HCT116 (cell line): ENCODE measurements at regions not wholly inside any gene's neighbourhood (a gene's known extent, or its start where the extent isn't known, plus 50 kb on each side); places are given as distances from the start of the nearest gene placed in this dataset.

ENCODE experiments used
- ATAC-seq: fragments of 200-7000 bp; cut with Tn5 transposase; 2 replicates; pipeline ENCODE4 v1.9.1; 2020; ENCODE audit warnings: mild to moderate bottlenecking, moderate library complexity
- BruUV-seq: library from RNA; stranded (reverse); fragments of 400-500 nt; replicated peaks from 2 replicates; lab custom pipeline; 2021; lab: Mats Ljungman, UMichigan
- CTCF ChIA-PET: fragments of 300-600 bp; sonication (Branson Sonifier 250); formaldehyde crosslinking; loops from one replicate; lab custom pipeline; 2021; ENCODE audit warnings: antibody characterized with exemption; lab: Charles Lee
- POLR2A ChIA-PET: fragments of 300-600, 350-600 bp; sonication (Branson Sonifier 250); formaldehyde crosslinking; loops from one replicate; lab custom pipeline; 2021; ENCODE audit warnings: antibody characterized with exemption; lab: Charles Lee
- RAD21 ChIA-PET, 2 experiments: fragments of 300-600 bp; sonication (Branson Sonifier 250); formaldehyde crosslinking; loops; one replicate each; lab custom pipeline; 2023; ENCODE audit warnings: low total read pairs in 2 of 2; ENCODE audit not compliant: uncharacterized antibody in 2 of 2, unreplicated experiment in 2 of 2, low non-redundant PET in 1 of 2; lab: Charles Lee
- DNase-seq: peaks from one replicate; pipeline ENCODE4 v3.0.0-alpha.2; 2010; ENCODE audit warnings: low read depth, low spot score
- H2AFZ ChIP-seq: fragments of 200-600 bp; shearing (Covaris generic), sonication (generic); 2 replicates; pipeline ENCODE4 v1.6.1; 2017; ENCODE audit warnings: low read depth, mixed run types, mixed read lengths, antibody characterized with exemption, low read length; ENCODE audit not compliant: poor library complexity, severe bottlenecking
- H3K27ac ChIP-seq: 2 replicates; pipeline ENCODE4 v1.5.1; 2012; ENCODE audit warnings: low read depth, low read length
- H3K27me3 ChIP-seq: fragments of 200-600 bp; sonication (generic); 2 replicates; pipeline ENCODE4 v1.6.1; 2016; ENCODE audit warnings: mixed run types, low read length, mixed read lengths; ENCODE audit not compliant: insufficient read depth
- H3K36me3 ChIP-seq, 2 experiments: fragments of 200-500 bp in 1 of 2; fragments of 200-600 bp in 1 of 2; sonication (Bioruptor generic) in 1 of 2; sonication (generic) in 1 of 2; 2 replicates each; pipeline versions ENCODE4 v1.5.1 to v1.6.1; 2014 to 2016; ENCODE audit warnings: low read length in 2 of 2, inconsistent platforms in 1 of 2, mixed read lengths in 1 of 2, mixed run types in 1 of 2; ENCODE audit not compliant: insufficient read depth in 2 of 2, control insufficient read depth in 1 of 2
- H3K4me1 ChIP-seq, 2 experiments: fragments of 200-600 bp in 1 of 2; sonication (generic) in 1 of 2; 2 replicates each; pipeline versions ENCODE4 v1.5.1 to v1.6.1; 2012 to 2017; ENCODE audit warnings: low read length in 2 of 2, inconsistent platforms in 1 of 2, mild to moderate bottlenecking in 1 of 2, mixed read lengths in 1 of 2, mixed run types in 1 of 2, moderate library complexity in 1 of 2; ENCODE audit not compliant: insufficient read depth in 2 of 2, control insufficient read depth in 1 of 2
- H3K4me2 ChIP-seq: fragments of 200-600 bp; sonication (generic); 2 replicates; pipeline ENCODE4 v1.6.1; 2017; ENCODE audit warnings: mixed run types, low read length, mixed read lengths
- H3K4me3 ChIP-seq, 2 experiments: fragments of 200-600 bp in 1 of 2; sonication (generic) in 1 of 2; replicated peaks in 1 of 2; 2 replicates each; pipeline ENCODE4 v1.5.1; 2011 to 2016; ENCODE audit warnings: low read length in 2 of 2, control low read depth in 1 of 2, low read depth in 1 of 2, mild to moderate bottlenecking in 1 of 2, mixed read lengths in 1 of 2, mixed run types in 1 of 2
- H3K79me2 ChIP-seq: fragments of 200-600 bp; sonication (generic); 2 replicates; pipeline ENCODE4 v1.6.1; 2017; ENCODE audit warnings: mild to moderate bottlenecking, mixed run types, low read length, moderate library complexity, mixed read lengths; ENCODE audit not compliant: insufficient read depth
- H3K9ac ChIP-seq: fragments of 200-600 bp; sonication (generic); 2 replicates; pipeline ENCODE4 v1.6.1; 2016; ENCODE audit warnings: low read length, mixed read lengths
- H3K9me2 ChIP-seq: fragments of 200-600 bp; sonication (generic), shearing (Covaris generic); 2 replicates; pipeline ENCODE4 v1.6.1; 2017; ENCODE audit warnings: mixed run types, mild to moderate bottlenecking, moderate library complexity; ENCODE audit not compliant: insufficient read depth
- H3K9me3 ChIP-seq, 2 experiments: fragments of 200-500 bp in 1 of 2; fragments of 200-600 bp in 1 of 2; sonication (Bioruptor generic) in 1 of 2; sonication (generic) in 1 of 2; 2 replicates each; pipeline ENCODE4 v1.6.1; 2014 to 2017; ENCODE audit warnings: low read length in 2 of 2, mixed read lengths in 2 of 2, inconsistent platforms in 1 of 2, low read depth in 1 of 2, mild to moderate bottlenecking in 1 of 2, mixed run types in 1 of 2, moderate library complexity in 1 of 2; ENCODE audit not compliant: control insufficient read depth in 1 of 2, insufficient read depth in 1 of 2
- H4K20me1 ChIP-seq: fragments of 200-600 bp; sonication (generic), shearing (Covaris generic); 2 replicates; pipeline ENCODE4 v1.6.1; 2017; ENCODE audit warnings: mixed run types, mild to moderate bottlenecking, moderate library complexity; ENCODE audit not compliant: insufficient read depth
- ATF3 ChIP-seq: IDR thresholded peaks from 2 replicates; pipeline ENCODE4 v1.6.1; 2012
- CBX3 ChIP-seq: IDR thresholded peaks from 2 replicates; pipeline ENCODE4 v1.6.1; 2012; ENCODE audit warnings: low read depth
- CEBPB ChIP-seq: IDR thresholded peaks from 2 replicates; pipeline ENCODE4 v1.6.1; 2012; ENCODE audit warnings: low read depth
- ELF1 ChIP-seq: IDR thresholded peaks from 2 replicates; pipeline ENCODE4 v1.6.1; 2012; ENCODE audit warnings: low read depth, borderline replicate concordance
- EZH2 ChIP-seq: fragments of 200-600 bp; sonication (generic); IDR thresholded peaks from 2 replicates; pipeline ENCODE4 v1.6.1; 2017; ENCODE audit warnings: antibody characterized with exemption, mixed run types
- EZH2phosphoT487 ChIP-seq: fragments of 200-600 bp; IDR thresholded peaks from 2 replicates; pipeline ENCODE4 v1.6.1; 2018; ENCODE audit warnings: antibody characterized with exemption, borderline replicate concordance
- JUND ChIP-seq: IDR thresholded peaks from 2 replicates; pipeline ENCODE4 v1.6.1; 2012
- MAX ChIP-seq: IDR thresholded peaks from 2 replicates; pipeline ENCODE4 v1.6.1; 2012
- POLR2A ChIP-seq: IDR thresholded peaks from 2 replicates; pipeline ENCODE4 v1.7.0; 2011; ENCODE audit warnings: borderline replicate concordance; ENCODE audit not compliant: insufficient read depth, insufficient read length; ENCODE audit errors: extremely low read depth
- POLR2AphosphoS5 ChIP-seq: IDR thresholded peaks from 2 replicates; pipeline ENCODE4 v1.6.1; 2011; ENCODE audit warnings: mild to moderate bottlenecking, low read depth, low read length, moderate library complexity
- RAD21 ChIP-seq: IDR thresholded peaks from 2 replicates; pipeline ENCODE4 v1.6.1; 2012; ENCODE audit warnings: low read depth, mild to moderate bottlenecking
- REST ChIP-seq: IDR thresholded peaks from 2 replicates; pipeline ENCODE4 v1.6.1; 2012; ENCODE audit warnings: low read depth
- SIN3A ChIP-seq: IDR thresholded peaks from 2 replicates; pipeline ENCODE4 v1.6.1; 2012; ENCODE audit warnings: low read depth
- SP1 ChIP-seq: IDR thresholded peaks from 2 replicates; pipeline ENCODE4 v1.6.1; 2012; ENCODE audit warnings: low read depth
- SRF ChIP-seq: IDR thresholded peaks from 2 replicates; pipeline ENCODE4 v1.6.1; 2012; ENCODE audit warnings: low read depth
- TCF7L2 ChIP-seq: IDR thresholded peaks from 2 replicates; pipeline ENCODE4 v1.7.0; 2011; ENCODE audit warnings: borderline replicate concordance, inconsistent platforms; ENCODE audit not compliant: insufficient read depth, insufficient read length; ENCODE audit errors: extremely low read depth
- ZBTB33 ChIP-seq: IDR thresholded peaks from 2 replicates; pipeline ENCODE4 v1.6.1; 2011; ENCODE audit warnings: mild to moderate bottlenecking, low read length, moderate library complexity; ENCODE audit not compliant: insufficient replicate concordance; ENCODE audit errors: extremely low read depth
- ZFX ChIP-seq: fragments of 450-650 bp; IDR thresholded peaks from 2 replicates; pipeline ENCODE4 v1.6.1; 2017
- ZNF274 ChIP-seq: fragments of 200-500 bp; sonication (Bioruptor generic); IDR thresholded peaks from 2 replicates; pipeline ENCODE4 v1.6.1; 2014; ENCODE audit warnings: mild to moderate bottlenecking, low read depth, low read length, inconsistent platforms
- intact Hi-C: fragments of 100-400 bp; cut with micrococcal nuclease; formaldehyde crosslinking; loops from 2 replicates; pipeline ENCODE4 v1.10.0; 2022

GRCh38 chr3:43169987-43170386 lies 64.1 kb upstream of the POMGNT2 start:
- no peaks in the 10 kb centered on the region for H3K79me2 ChIP-seq
- no peak overlapping the region for H3K4me3 ChIP-seq
- no peak overlapping the region for H3K27ac ChIP-seq
- RAD21 ChIA-PET: no interaction called here
- TF ChIP-seq POLR2A (no peak), RAD21 (no peak), TCF7L2 (no peak), SRF (no peak), MAX (no peak), REST (no peak), CBX3 (no peak), ZBTB33 (no peak), SIN3A (no peak), EZH2phosphoT487 (no peak), ZFX (no peak), ELF1 (no peak), ATF3 (no peak), ZNF274 (no peak), JUND (no peak), CEBPB (no peak), POLR2AphosphoS5 (no peak), EZH2 (no peak), SP1 (no peak)
- DNase-seq (no peak), ATAC-seq (no peak)
- H3K27me3 ChIP-seq: no peaks in the 10 kb centered on the region
- peaks cover 0 to 14% of the 10 kb centered on the region in 2 experiments; a peak in 2 of 4 replicates for H3K9me3 ChIP-seq
- H3K4me2 ChIP-seq: no peak overlapping the region
- POLR2A ChIA-PET: no interaction called here
- no peaks in the 10 kb centered on the region for H3K36me3 ChIP-seq
- no peak overlapping the region for H2AFZ ChIP-seq
- CTCF ChIA-PET: no interaction called here
- BruUV-seq: no TSS peak
- no peak overlapping the region for H3K9ac ChIP-seq
- H3K9me2 ChIP-seq: no peaks in the 10 kb centered on the region
- H4K20me1 ChIP-seq: no peaks in the 10 kb centered on the region
- intact Hi-C loops: no loop called here
- H3K4me1 ChIP-seq: peaks cover 0 to 4% of the 10 kb centered on the region in 2 experiments; a peak in 1 of 4 replicates
